MCF 10A (cell line): ENCODE measurements at regions not wholly inside any gene's neighbourhood (a gene's known extent, or its start where the extent isn't known, plus 50 kb on each side); places are given as distances from the start of the nearest gene placed in this dataset.
A peak's percentile ranks its signal among the peaks of the same experiment; 100 is the strongest.

Source experiments
- BruUV-seq: library from RNA; stranded (reverse); fragments of 400-500 nt; replicated peaks from 2 replicates; lab custom pipeline; 2021; lab: Mats Ljungman, UMichigan
- CTCF ChIA-PET: fragments of 300-600 bp; sonication (Branson Sonifier 250); formaldehyde crosslinking; extraction: SDS; loops from one replicate; lab custom pipeline; 2021; ENCODE audit warnings: antibody characterized with exemption, inconsistent platforms; lab: Yijun Ruan, JAX
- POLR2A ChIA-PET: fragments of 300-600, 350-650 bp; sonication (Branson Sonifier 250); formaldehyde crosslinking; extraction: SDS; loops from one replicate; lab custom pipeline; 2020; ENCODE audit warnings: antibody characterized with exemption, inconsistent platforms; lab: Yijun Ruan, JAX
- DNase-seq: peaks from one replicate; pipeline ENCODE4 v3.0.0-alpha.2; 2018; ENCODE audit not compliant: unreplicated experiment
- H3K27ac Mint-ChIP-seq: one replicate; pipeline ENCODE4 v1.8.0; 2022; ENCODE audit warnings: mild to moderate bottlenecking, low read depth, mixed read lengths; ENCODE audit not compliant: unreplicated experiment
- H3K27me3 Mint-ChIP-seq: one replicate; pipeline ENCODE4 v1.8.0; 2022; ENCODE audit warnings: mixed read lengths; ENCODE audit not compliant: insufficient read depth, unreplicated experiment
- H3K36me3 Mint-ChIP-seq: one replicate; pipeline ENCODE4 v1.8.0; 2022; ENCODE audit warnings: mild to moderate bottlenecking, moderate library complexity, mixed read lengths; ENCODE audit not compliant: insufficient read depth, unreplicated experiment
- H3K4me1 Mint-ChIP-seq: one replicate; pipeline ENCODE4 v1.8.0; 2022; ENCODE audit warnings: mixed read lengths; ENCODE audit not compliant: insufficient read depth, unreplicated experiment
- H3K4me3 Mint-ChIP-seq: one replicate; pipeline ENCODE4 v1.8.0; 2022; ENCODE audit warnings: mild to moderate bottlenecking, moderate library complexity, mixed read lengths; ENCODE audit not compliant: unreplicated experiment
- H3K9me3 Mint-ChIP-seq: one replicate; pipeline ENCODE4 v1.8.0; 2022; ENCODE audit warnings: mixed read lengths; ENCODE audit not compliant: unreplicated experiment
- intact Hi-C: fragments of 100-400 bp; cut with micrococcal nuclease; formaldehyde crosslinking; loops from 2 replicates; pipeline ENCODE4 v1.14.1; 2022
- TF ChIP-seq, protein P1 (sequence below): fragments of 200-600 bp; IDR thresholded peaks from one replicate; pipeline ENCODE4 v1.8.0; 2022; ENCODE audit warnings: antibody characterized with exemption, mild to moderate bottlenecking; ENCODE audit not compliant: unreplicated experiment

DNA sequence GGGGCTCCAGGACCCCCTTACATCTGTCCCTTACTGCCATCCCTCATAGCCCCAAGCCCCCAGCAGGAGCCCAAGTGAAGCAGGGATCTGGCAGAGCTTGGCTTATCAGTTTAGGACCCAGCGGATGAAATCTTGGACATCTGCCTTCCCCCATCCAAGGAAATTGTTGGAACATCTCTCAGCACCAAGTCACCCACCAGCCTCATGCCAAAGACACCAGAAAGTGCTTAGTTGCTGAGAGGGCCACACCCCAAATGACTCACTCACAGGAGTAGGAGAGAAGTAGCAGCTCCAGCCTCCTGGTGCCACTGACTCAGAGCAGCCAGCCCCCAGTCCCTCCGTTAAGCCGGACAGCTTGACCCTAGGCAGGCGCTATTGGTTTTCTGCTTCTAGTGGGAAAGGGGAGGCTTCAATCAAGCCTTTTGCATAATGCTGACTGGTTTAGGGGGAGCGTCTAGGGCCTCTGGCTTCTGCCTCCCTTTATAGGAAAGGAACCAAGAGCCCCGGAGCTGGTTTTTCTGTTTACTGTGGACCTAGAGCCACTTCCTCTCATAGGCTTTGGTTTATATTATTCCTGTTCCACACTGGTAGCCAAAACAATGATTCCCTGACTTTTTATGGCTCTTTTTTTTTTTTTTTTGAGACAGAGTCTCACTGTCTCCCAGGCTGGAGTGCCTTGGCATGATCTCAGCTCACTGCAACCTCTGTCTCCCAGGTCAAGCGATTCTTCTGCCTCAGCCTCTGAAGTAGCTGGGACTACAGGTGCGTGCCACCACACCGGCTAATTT is 114.2 kb upstream of the IPO9 start:
- Mint-ChIP-seq H3K4me3 (peak overlapping the region; percentile 59), H3K4me1 (peaks cover 54% of the 10 kb centered on the region), H3K27ac (peak overlapping the region; percentile 98), H3K9me3 (no peaks in the 10 kb centered on the region), H3K36me3 (peaks cover 5% of the 10 kb centered on the region), H3K27me3 (no peaks in the 10 kb centered on the region)
- CTCF ChIA-PET = interaction anchor here (0.6 to 26.0 kb wide), 14 partner anchors 10 to 202 kb away, joined by 3 to 1744 read pairs (median 6); no protein-coding TSS in a partner anchor
- POLR2A ChIA-PET = interaction anchor here (0.6 to 10.5 kb wide), 22 partner anchors 11 to 181 kb away, joined by 3 to 168 read pairs (median 4); partner anchors contain the start of gene IPO9
- TF ChIP-seq, protein P1, sequence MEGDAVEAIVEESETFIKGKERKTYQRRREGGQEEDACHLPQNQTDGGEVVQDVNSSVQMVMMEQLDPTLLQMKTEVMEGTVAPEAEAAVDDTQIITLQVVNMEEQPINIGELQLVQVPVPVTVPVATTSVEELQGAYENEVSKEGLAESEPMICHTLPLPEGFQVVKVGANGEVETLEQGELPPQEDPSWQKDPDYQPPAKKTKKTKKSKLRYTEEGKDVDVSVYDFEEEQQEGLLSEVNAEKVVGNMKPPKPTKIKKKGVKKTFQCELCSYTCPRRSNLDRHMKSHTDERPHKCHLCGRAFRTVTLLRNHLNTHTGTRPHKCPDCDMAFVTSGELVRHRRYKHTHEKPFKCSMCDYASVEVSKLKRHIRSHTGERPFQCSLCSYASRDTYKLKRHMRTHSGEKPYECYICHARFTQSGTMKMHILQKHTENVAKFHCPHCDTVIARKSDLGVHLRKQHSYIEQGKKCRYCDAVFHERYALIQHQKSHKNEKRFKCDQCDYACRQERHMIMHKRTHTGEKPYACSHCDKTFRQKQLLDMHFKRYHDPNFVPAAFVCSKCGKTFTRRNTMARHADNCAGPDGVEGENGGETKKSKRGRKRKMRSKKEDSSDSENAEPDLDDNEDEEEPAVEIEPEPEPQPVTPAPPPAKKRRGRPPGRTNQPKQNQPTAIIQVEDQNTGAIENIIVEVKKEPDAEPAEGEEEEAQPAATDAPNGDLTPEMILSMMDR = no peak
- DNase-seq = peak; percentile 100
- TSS peak; percentile 79 for BruUV-seq
- intact Hi-C loops = loop anchor here (1.0 to 10.0 kb wide), 3 partner anchors 25 to 170 kb away; partner anchors contain the start of gene SHISA4

DNA sequence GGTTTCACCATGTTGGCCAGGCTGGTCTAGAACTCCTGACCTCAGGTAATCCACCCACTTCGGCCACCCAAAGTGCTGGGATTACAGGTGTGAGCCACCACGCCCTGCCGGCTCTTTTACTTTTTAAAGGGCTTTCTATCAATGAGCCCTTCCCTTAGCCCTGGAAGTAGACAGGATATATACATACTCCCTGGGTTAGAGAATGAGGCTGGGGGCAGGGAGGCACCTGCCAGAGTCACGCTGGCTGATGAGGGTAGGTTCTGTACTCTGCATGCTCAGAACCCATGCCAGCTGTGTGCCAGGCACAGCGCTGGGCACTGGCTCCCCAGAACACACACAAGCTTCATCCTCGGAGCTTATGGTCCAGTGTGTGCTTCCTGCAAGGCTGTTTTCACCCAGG is 113.6 kb upstream of the IPO9 start:
- POLR2A ChIA-PET = interaction anchor here (0.6 to 10.5 kb wide), 12 partner anchors 10 to 126 kb away, joined by 3 to 168 read pairs (median 10); partner anchors contain the start of gene IPO9
- TF ChIP-seq, protein P1 = no peak
- no TSS peak for BruUV-seq
- Mint-ChIP-seq H3K36me3 (peaks cover 9% of the 10 kb centered on the region), H3K27ac (peak overlapping the region; percentile 98), H3K4me1 (peaks cover 52% of the 10 kb centered on the region), H3K27me3 (no peaks in the 10 kb centered on the region), H3K4me3 (no peak overlapping the region), H3K9me3 (no peaks in the 10 kb centered on the region)
- CTCF ChIA-PET = interaction anchor here (0.6 to 26.0 kb wide), 16 partner anchors 12 to 437 kb away, joined by 3 to 1744 read pairs (median 4); no protein-coding TSS in a partner anchor
- DNase-seq = no peak
- intact Hi-C loops = loop anchor here (10.0 kb wide), 1 partner anchor 169 kb away; the partner anchor contains the start of gene SHISA4

- TF ChIP-seq, protein P1 = no peak
- Mint-ChIP-seq H3K36me3 (peaks cover 9% of the 10 kb centered on the region), H3K4me3 (no peak overlapping the region), H3K27me3 (no peaks in the 10 kb centered on the region), H3K27ac (peak overlapping the region; percentile 98), H3K9me3 (no peaks in the 10 kb centered on the region), H3K4me1 (peaks cover 52% of the 10 kb centered on the region)
- no TSS peak for BruUV-seq
- ChIA-PET POLR2A (interaction anchor here (0.7 to 10.5 kb wide), 6 partner anchors 9 to 126 kb away, joined by 3 to 168 read pairs (median 26); partner anchors contain the start of gene IPO9), CTCF (interaction anchor here (0.6 to 26.0 kb wide), 16 partner anchors 9 to 438 kb away, joined by 3 to 1744 read pairs (median 4); no protein-coding TSS in a partner anchor)
- no peak for DNase-seq
- intact Hi-C loops = loop anchor here (10.0 kb wide), 1 partner anchor 169 kb away; the partner anchor contains the start of gene SHISA4
Observed at GRCh38 chr1:201715801-201716741, 112.9 kb upstream of the IPO9 start.
